ENCODE measurements at regions not wholly inside any gene's neighbourhood (a gene's known extent, or its start where the extent isn't known, plus 50 kb on each side); places are given as distances from the start of the nearest gene placed in this dataset.
"Not testable (repeated sequence)": the region's sequence is repeated elsewhere in the genome, so short reads cannot be mapped to it uniquely, and the experiment has no call there.

GRCh38 chr4:189665712-189666305 is 274.9 kb upstream of the FRG1 start:
- DNase-seq (ENCODE audit: low read depth): not testable (repeated sequence)

- not testable (repeated sequence) for DNase-seq (ENCODE audit: low read depth)
Measured at GRCh38 chr4:189667386-189667785, 273.3 kb upstream of the FRG1 start.

GRCh38 chr4:189697675-189698245 is 242.9 kb upstream of the FRG1 start:
- not testable (repeated sequence) for DNase-seq (ENCODE audit: low read depth)

- DNase-seq (ENCODE audit: low read depth): not testable (repeated sequence)
Measured at GRCh38 chr4:189703000-189703399, 237.7 kb upstream of the FRG1 start.

GRCh38 chr4:189706821-189707220 is 233.9 kb upstream of the FRG1 start:
- not testable (repeated sequence) for DNase-seq (ENCODE audit: low read depth)

GRCh38 chr4:189707227-189707626 is 233.4 kb upstream of the FRG1 start:
- DNase-seq (ENCODE audit: low read depth): not testable (repeated sequence)

- not testable (repeated sequence) for DNase-seq (ENCODE audit: low read depth)
Measured at GRCh38 chr4:189711956-189712355, 228.7 kb upstream of the FRG1 start.

- DNase-seq (ENCODE audit: low read depth): not testable (repeated sequence)
Measured at GRCh38 chr4:189721016-189721993, 219.4 kb upstream of the FRG1 start.

GRCh38 chr4:189722324-189723003 is 218.2 kb upstream of the FRG1 start:
- DNase-seq (ENCODE audit: low read depth): not testable (repeated sequence)

- DNase-seq (ENCODE audit: low read depth): not testable (repeated sequence)
Measured at GRCh38 chr4:189727982-189728638, 212.6 kb upstream of the FRG1 start.

GRCh38 chr4:189731989-189732388 is 208.7 kb upstream of the FRG1 start:
- DNase-seq (ENCODE audit: low read depth): not testable (repeated sequence)

GRCh38 chr4:189733507-189733906 is 207.2 kb upstream of the FRG1 start:
- DNase-seq (ENCODE audit: low read depth): not testable (repeated sequence)

- DNase-seq (ENCODE audit: low read depth): not testable (repeated sequence)
Measured at GRCh38 chr4:189734648-189735267, 205.9 kb upstream of the FRG1 start.

GRCh38 chr4:189736656-189737055 is 204.0 kb upstream of the FRG1 start:
- DNase-seq (ENCODE audit: low read depth): not testable (repeated sequence)

- DNase-seq (ENCODE audit: low read depth): not testable (repeated sequence)
Measured at GRCh38 chr4:189740118-189740517, 200.6 kb upstream of the FRG1 start.

GRCh38 chr4:189740873-189741272 is 199.8 kb upstream of the FRG1 start:
- no peak for DNase-seq (ENCODE audit: low read depth)

- DNase-seq (ENCODE audit: low read depth): not testable (repeated sequence)
Measured at GRCh38 chr4:189753092-189753491, 187.6 kb upstream of the FRG1 start.

- DNase-seq (ENCODE audit: low read depth): no peak
Measured at GRCh38 chr4:189763583-189763982, 177.1 kb upstream of the FRG1 start.

GRCh38 chr4:189765301-189765700 is 175.4 kb upstream of the FRG1 start:
- DNase-seq (ENCODE audit: low read depth): no peak

- no peak for DNase-seq (ENCODE audit: low read depth)
Measured at GRCh38 chr4:189765736-189766135, 174.9 kb upstream of the FRG1 start.

GRCh38 chr4:189767941-189768340 is 172.7 kb upstream of the FRG1 start:
- DNase-seq (ENCODE audit: low read depth): no peak
